Endothelial cell of umbilical vein (primary cell): ENCODE measurements at regions not wholly inside any gene's neighbourhood (a gene's known extent, or its start where the extent isn't known, plus 50 kb on each side); places are given as distances from the start of the nearest gene placed in this dataset.

Experiments
- BruUV-seq: library from RNA; stranded (reverse); fragments of 400-500 nt; replicated peaks from 2 replicates; lab custom pipeline; 2021; lab: Mats Ljungman, UMichigan
- CTCF ChIA-PET: fragments of 300-600, 350-600 bp; sonication (Branson Sonifier 250); formaldehyde crosslinking; loops from one replicate; lab custom pipeline; 2021; ENCODE audit warnings: antibody characterized with exemption, inconsistent platforms; lab: Charles Lee
- POLR2A ChIA-PET: fragments of 300-600, 350-600 bp; sonication (Branson Sonifier 250); formaldehyde crosslinking; loops from one replicate; lab custom pipeline; 2021; ENCODE audit warnings: antibody characterized with exemption, inconsistent platforms; lab: Charles Lee
- DNase-seq: peaks from one replicate; pipeline ENCODE4 v3.0.0-alpha.2; 2011; ENCODE audit warnings: low read depth, low spot score
- FAIRE-seq: peaks from 2 replicates; lab custom pipeline; 2011; peaks lifted over from hg19 to GRCh38; lab: Jason Lieb, UNC
- H2AFZ ChIP-seq: 2 replicates; pipeline ENCODE4 v1.6.0; 2012; ENCODE audit warnings: low read depth, low read length, control low read depth, inconsistent platforms
- H3K27ac ChIP-seq: 2 replicates; pipeline ENCODE4 v1.5.1; 2011; ENCODE audit warnings: low read depth, mild to moderate bottlenecking, control low read depth, low read length, moderate library complexity; ENCODE audit not compliant: insufficient read depth
- H3K27me3 ChIP-seq, 2 experiments: 2 replicates each; pipeline versions ENCODE4 v1.6.0 to v1.6.1; 2011; ENCODE audit warnings: low read length in 2 of 2, mixed read lengths in 1 of 2; ENCODE audit not compliant: control insufficient read depth in 2 of 2, insufficient read depth in 2 of 2
- H3K36me3 ChIP-seq, 2 experiments: 2 replicates in 1 of 2; 3 replicates in 1 of 2; pipeline ENCODE4 v1.5.1; 2011; ENCODE audit warnings: low read length in 2 of 2, mild to moderate bottlenecking in 1 of 2, moderate library complexity in 1 of 2; ENCODE audit not compliant: control insufficient read depth in 2 of 2, insufficient read depth in 2 of 2; ENCODE audit errors: extremely low read depth in 1 of 2
- H3K4me1 ChIP-seq: 3 replicates; pipeline ENCODE4 v1.5.1; 2011; ENCODE audit warnings: mild to moderate bottlenecking, low read length; ENCODE audit not compliant: control insufficient read depth, insufficient read depth; ENCODE audit errors: extremely low read depth
- H3K4me2 ChIP-seq: 2 replicates; pipeline ENCODE4 v1.6.1; 2011; ENCODE audit warnings: low read length, control low read depth, mixed read lengths; ENCODE audit not compliant: insufficient read depth
- H3K4me3 ChIP-seq, 3 experiments: fragments of 200-600 bp in 1 of 3; sonication (generic), shearing (Covaris generic) in 1 of 3; replicated peaks in 1 of 3; 2 replicates each; pipeline ENCODE4 v1.5.1; 2011 to 2016; ENCODE audit warnings: control low read depth in 3 of 3, low read length in 3 of 3, mild to moderate bottlenecking in 2 of 3, inconsistent platforms in 1 of 3, low read depth in 1 of 3, moderate library complexity in 1 of 3; ENCODE audit not compliant: insufficient read depth in 1 of 3
- H3K79me2 ChIP-seq: 2 replicates; pipeline ENCODE4 v1.6.0; 2012; ENCODE audit warnings: low read length, inconsistent platforms; ENCODE audit not compliant: control insufficient read depth, insufficient read depth
- H3K9ac ChIP-seq: replicated peaks from 2 replicates; pipeline ENCODE3; 2011; ENCODE audit warnings: low read length, control low read depth; ENCODE audit not compliant: insufficient read depth; ENCODE audit errors: extremely low read depth
- H3K9me1 ChIP-seq: replicated peaks from 3 replicates; pipeline ENCODE4 v1.6.0; 2011; ENCODE audit warnings: mild to moderate bottlenecking, low read length; ENCODE audit not compliant: control insufficient read depth, insufficient read depth; ENCODE audit errors: extremely low read depth
- H3K9me3 ChIP-seq: replicated peaks from 2 replicates; pipeline ENCODE4 v1.5.1; 2012; ENCODE audit warnings: low read length, inconsistent platforms; ENCODE audit not compliant: control insufficient read depth, insufficient read depth
- H4K20me1 ChIP-seq: replicated peaks from 2 replicates; pipeline ENCODE3; 2011; ENCODE audit warnings: mild to moderate bottlenecking, low read length; ENCODE audit not compliant: control insufficient read depth, insufficient read depth; ENCODE audit errors: extremely low read depth
- EZH2 ChIP-seq: IDR thresholded peaks from 2 replicates; pipeline ENCODE4 v1.6.1; 2012; ENCODE audit warnings: borderline replicate concordance, low read depth, mild to moderate bottlenecking, moderate library complexity, low read length, inconsistent platforms; ENCODE audit not compliant: severe bottlenecking
- FOS ChIP-seq: IDR thresholded peaks from 2 replicates; pipeline ENCODE4 v1.6.1; 2011; ENCODE audit warnings: mild to moderate bottlenecking, low read length, moderate library complexity, borderline replicate concordance; ENCODE audit not compliant: insufficient read depth
- GATA2 ChIP-seq: IDR thresholded peaks from 2 replicates; pipeline ENCODE4 v1.7.0; 2011; ENCODE audit warnings: low read depth, mild to moderate bottlenecking, moderate library complexity, mixed read lengths, low read length; ENCODE audit not compliant: insufficient read length, insufficient read depth
- JUN ChIP-seq: IDR thresholded peaks from 2 replicates; pipeline ENCODE4 v1.6.1; 2011; ENCODE audit warnings: borderline replicate concordance, low read depth; ENCODE audit not compliant: insufficient read length, insufficient read depth
- MYC ChIP-seq: IDR thresholded peaks from one replicate; pipeline ENCODE4 v1.6.1; 2011; ENCODE audit warnings: mild to moderate bottlenecking, low read depth, low read length
- POLR2A ChIP-seq: IDR thresholded peaks from 2 replicates; pipeline ENCODE4 v1.6.1; 2012; ENCODE audit warnings: low read depth, mild to moderate bottlenecking, control low read depth, low read length
- POLR2AphosphoS5 ChIP-seq: IDR thresholded peaks from 2 replicates; pipeline ENCODE4 v1.6.1; 2012; ENCODE audit warnings: low read depth, mild to moderate bottlenecking, control low read depth, low read length, moderate library complexity; ENCODE audit not compliant: insufficient read depth
- dilution Hi-C: fragments of 300-500 bp; cut with MboI; formaldehyde crosslinking; loops from one replicate; pipeline ENCODE4 v1.15.0; 2019; ENCODE audit warnings: low sequenced_read_pairs; ENCODE audit not compliant: extremely low pct_ligation_motif_present
- intact Hi-C: fragments of 100-400 bp; cut with micrococcal nuclease; formaldehyde crosslinking; loops from one replicate; pipeline ENCODE4 v1.10.0; 2022
- TF ChIP-seq, protein P1 (sequence below), 2 donors: IDR thresholded peaks; 1 replicate in 1 of 2; 2 replicates in 1 of 2; pipeline ENCODE4 v1.5.1; 2011; ENCODE audit warnings: low read length in 2 of 2, mild to moderate bottlenecking in 2 of 2, moderate library complexity in 2 of 2, control low read depth in 1 of 2, inconsistent platforms in 1 of 2, low read depth in 1 of 2; ENCODE audit not compliant: insufficient read depth in 1 of 2; ENCODE audit errors: extremely low read depth in 1 of 2
- TF ChIP-seq, protein P2 (sequence below): IDR thresholded peaks from 2 replicates; pipeline ENCODE4 v1.6.1; 2011; ENCODE audit not compliant: insufficient read depth, insufficient read length

DNA sequence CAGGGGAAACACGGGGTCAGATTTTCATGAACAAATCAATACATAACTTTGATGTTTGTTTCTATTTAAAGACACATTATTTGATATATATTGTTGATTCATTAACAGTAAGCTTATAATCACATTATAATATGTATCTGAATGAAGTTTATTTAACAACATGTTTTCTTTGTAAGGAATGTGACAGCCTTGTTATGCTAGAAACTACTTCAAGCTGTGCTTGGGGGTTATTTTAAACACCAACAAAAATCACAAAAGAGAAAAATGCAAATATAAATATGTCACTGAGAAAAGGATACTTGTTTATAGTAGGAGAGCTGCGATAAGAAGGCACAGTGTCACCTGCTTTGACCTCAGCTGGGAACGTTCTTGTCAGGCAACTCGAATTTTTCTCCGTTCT, 354.6 kb upstream of the AGA start:
- dilution Hi-C loops (no loop called here), intact Hi-C loops (no loop called here)
- BruUV-seq, result no TSS peak
- H3K9me1 ChIP-seq, result no peaks in the 10 kb centered on the region
- H3K4me3 ChIP-seq, result no peak overlapping the region
- no peak overlapping the region for H3K27ac ChIP-seq
- FAIRE-seq, result no peak
- no peaks in the 10 kb centered on the region for H3K27me3 ChIP-seq
- H3K79me2 ChIP-seq, result no peaks in the 10 kb centered on the region
- H3K36me3 ChIP-seq, result no peaks in the 10 kb centered on the region
- H3K4me1 ChIP-seq, result no peaks in the 10 kb centered on the region
- H2AFZ ChIP-seq, result no peak overlapping the region
- TF ChIP-seq POLR2A (no peak), MYC (no peak), GATA2 (no peak), POLR2AphosphoS5 (no peak), EZH2 (no peak), FOS (no peak), JUN (no peak)
- TF ChIP-seq, protein P1, sequence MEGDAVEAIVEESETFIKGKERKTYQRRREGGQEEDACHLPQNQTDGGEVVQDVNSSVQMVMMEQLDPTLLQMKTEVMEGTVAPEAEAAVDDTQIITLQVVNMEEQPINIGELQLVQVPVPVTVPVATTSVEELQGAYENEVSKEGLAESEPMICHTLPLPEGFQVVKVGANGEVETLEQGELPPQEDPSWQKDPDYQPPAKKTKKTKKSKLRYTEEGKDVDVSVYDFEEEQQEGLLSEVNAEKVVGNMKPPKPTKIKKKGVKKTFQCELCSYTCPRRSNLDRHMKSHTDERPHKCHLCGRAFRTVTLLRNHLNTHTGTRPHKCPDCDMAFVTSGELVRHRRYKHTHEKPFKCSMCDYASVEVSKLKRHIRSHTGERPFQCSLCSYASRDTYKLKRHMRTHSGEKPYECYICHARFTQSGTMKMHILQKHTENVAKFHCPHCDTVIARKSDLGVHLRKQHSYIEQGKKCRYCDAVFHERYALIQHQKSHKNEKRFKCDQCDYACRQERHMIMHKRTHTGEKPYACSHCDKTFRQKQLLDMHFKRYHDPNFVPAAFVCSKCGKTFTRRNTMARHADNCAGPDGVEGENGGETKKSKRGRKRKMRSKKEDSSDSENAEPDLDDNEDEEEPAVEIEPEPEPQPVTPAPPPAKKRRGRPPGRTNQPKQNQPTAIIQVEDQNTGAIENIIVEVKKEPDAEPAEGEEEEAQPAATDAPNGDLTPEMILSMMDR (IDR thresholded peaks at IDR 0.05; ENCODE audit: extremely low read depth in 1 of 2, insufficient read depth in 1 of 2, low read depth in 1 of 2, low read length in 2 of 2), result no peak
- TF ChIP-seq, protein P2, sequence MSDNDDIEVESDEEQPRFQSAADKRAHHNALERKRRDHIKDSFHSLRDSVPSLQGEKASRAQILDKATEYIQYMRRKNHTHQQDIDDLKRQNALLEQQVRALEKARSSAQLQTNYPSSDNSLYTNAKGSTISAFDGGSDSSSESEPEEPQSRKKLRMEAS, result no peak
- POLR2A ChIA-PET, result no interaction called here
- no peaks in the 10 kb centered on the region for H4K20me1 ChIP-seq
- no peak for DNase-seq
- H3K9me3 ChIP-seq, result peaks cover 5% of the 10 kb centered on the region
- H3K4me2 ChIP-seq, result no peak overlapping the region
- no peak overlapping the region for H3K9ac ChIP-seq
- CTCF ChIA-PET, result no interaction called here
